Neuron (in vitro differentiated cells): ENCODE measurements at regions not wholly inside any gene's neighbourhood (a gene's known extent, or its start where the extent isn't known, plus 50 kb on each side); places are given as distances from the start of the nearest gene placed in this dataset.

Source experiments
- H2AFZ ChIP-seq: one replicate; pipeline ENCODE4 v1.6.1; 2013; ENCODE audit warnings: low read depth, mild to moderate bottlenecking, inconsistent platforms, low read length, moderate library complexity
- H3K27me3 ChIP-seq: one replicate; pipeline ENCODE4 v1.6.1; 2013; ENCODE audit warnings: low read length; ENCODE audit not compliant: insufficient read depth
- H3K36me3 ChIP-seq: one replicate; pipeline ENCODE4 v1.6.1; 2013; ENCODE audit warnings: low read length; ENCODE audit not compliant: insufficient read depth
- H3K4me1 ChIP-seq: one replicate; pipeline ENCODE4 v1.6.1; 2013; ENCODE audit warnings: low read length; ENCODE audit not compliant: insufficient read depth
- H3K4me3 ChIP-seq: 2 replicates; pipeline ENCODE4 v1.5.1; 2013; ENCODE audit warnings: mild to moderate bottlenecking, low read length, moderate library complexity
- H3K9me3 ChIP-seq: one replicate; pipeline ENCODE4 v1.6.1; 2013; ENCODE audit warnings: low read length

DNA sequence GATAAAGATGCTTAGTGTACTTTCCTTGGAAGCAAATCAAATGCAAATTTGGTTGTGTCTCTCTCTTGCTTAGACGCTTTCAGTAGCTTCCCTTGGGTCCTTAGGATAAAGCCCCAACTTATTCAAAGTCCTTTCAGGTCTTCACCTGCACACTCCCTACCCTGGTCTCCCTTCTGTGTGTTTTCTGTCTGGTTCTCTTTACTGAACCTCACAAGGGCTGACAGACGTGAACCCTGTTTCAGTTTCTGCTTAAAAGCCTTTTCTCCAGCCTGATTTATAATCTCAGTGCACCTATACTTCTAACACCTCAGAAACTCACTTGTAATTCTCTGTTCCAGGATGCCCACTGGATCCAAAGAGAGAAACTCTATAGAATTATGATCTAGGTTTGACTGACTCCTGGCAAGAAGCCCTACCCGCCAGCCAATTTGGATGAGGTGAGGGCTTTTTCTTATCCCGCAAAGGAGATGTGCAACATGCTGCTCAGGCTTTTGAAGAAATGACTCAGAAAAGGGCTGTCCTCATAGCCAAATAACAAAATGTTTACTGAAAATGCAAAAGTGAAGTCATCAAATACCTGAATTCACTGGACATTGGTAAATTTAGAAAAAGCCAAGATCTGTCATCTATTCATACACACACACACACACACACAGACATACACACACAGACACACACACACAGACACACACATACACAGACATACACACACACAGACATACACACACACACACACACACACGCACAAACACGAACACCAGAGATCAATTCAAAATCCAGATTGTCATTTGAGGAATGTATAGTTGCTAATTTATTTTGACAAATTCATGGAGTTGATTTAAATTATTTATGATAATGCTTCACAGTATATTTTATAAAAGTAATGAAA lies 102.4 kb upstream of the EOMES start:
- Histone ChIP-seq H3K4me1 (no peaks in the 10 kb centered on the region), H3K27me3 (no peaks in the 10 kb centered on the region), H2AFZ (no peak overlapping the region), H3K4me3 (no peak overlapping the region), H3K9me3 (no peaks in the 10 kb centered on the region), H3K36me3 (no peaks in the 10 kb centered on the region)

DNA sequence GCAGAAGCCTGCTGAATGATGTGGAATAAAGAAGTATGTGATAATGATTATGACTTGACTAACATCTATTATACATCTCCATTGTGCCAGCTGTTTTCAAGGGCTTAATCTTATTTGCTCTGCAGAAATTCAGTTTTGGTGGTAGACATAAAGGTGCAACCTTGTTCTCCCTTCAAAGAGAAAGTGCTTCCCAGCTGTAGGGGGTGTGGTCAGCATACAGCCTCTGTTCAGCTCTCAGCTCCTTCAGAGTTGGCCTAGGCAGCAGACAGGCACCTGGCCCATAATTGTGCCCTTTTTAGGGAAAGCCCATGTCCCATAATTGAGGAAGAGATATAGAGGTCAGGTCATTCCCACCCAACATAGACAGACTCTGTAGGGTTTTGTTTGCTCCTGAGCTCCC lies 104.3 kb upstream of the EOMES start:
- H3K27me3 ChIP-seq, result no peaks in the 10 kb centered on the region
- H2AFZ ChIP-seq, result no peak overlapping the region
- no peaks in the 10 kb centered on the region for H3K9me3 ChIP-seq
- H3K4me1 ChIP-seq, result no peaks in the 10 kb centered on the region
- H3K36me3 ChIP-seq, result no peaks in the 10 kb centered on the region
- H3K4me3 ChIP-seq, result no peak overlapping the region

DNA sequence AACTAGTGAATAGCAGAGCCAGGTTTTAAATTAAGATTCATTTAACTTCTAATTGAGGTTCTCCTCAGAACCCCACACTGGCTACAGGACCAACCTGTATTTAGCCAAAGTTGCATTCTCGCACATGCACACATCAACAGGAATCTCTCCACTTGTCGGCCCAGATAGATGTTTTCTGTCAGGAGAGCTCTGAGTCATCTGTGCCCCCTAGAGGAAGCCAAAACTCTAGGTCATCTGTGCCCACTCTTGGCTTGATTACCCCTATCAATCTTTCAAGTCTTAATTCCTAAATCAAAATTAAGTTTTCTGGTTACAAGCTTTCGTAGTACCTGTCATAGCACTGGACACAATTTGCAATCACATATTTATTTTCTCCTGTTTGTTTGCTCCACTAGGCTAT lies 104.9 kb upstream of the EOMES start:
- Histone ChIP-seq H2AFZ (no peak overlapping the region), H3K9me3 (no peaks in the 10 kb centered on the region), H3K36me3 (no peaks in the 10 kb centered on the region), H3K27me3 (no peaks in the 10 kb centered on the region), H3K4me1 (no peaks in the 10 kb centered on the region), H3K4me3 (no peak overlapping the region)

DNA sequence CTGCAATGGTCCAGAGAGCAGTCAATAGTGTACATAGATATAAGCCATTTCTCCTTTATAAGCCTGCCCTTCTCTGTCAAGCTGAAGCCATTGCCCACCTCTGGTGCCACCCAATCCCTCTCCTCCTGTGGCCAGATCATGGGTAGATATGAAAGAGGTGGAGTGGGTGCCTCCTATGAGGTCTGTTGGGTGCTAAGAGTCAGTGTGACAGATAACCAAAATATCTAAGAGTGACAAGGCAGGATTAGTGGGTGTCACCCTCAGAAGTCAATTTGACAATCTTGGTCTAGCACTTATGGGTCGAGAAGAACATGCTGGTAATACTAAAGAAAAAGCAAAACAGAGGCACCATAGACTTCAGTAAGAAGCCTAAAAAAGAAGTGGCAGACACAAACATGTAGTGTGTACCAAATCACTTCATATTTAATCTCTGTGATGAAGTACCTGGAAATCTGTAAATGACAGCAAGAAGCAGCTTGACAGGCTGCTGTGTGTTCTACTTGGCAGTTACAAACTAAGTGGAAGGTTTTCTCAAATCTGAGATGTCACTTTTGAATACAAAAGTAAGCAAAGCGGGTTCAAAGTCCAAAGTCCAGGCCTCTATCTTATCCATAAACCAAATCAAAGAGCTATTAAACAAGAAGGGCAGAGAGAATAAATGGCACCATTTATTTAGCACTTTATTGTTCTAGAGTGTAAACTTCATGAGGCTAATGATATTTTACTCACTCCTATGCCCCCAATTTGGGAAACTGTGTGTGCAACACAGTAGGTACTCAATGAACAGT lies 118.9 kb upstream of the EOMES start:
- no peak overlapping the region for H2AFZ ChIP-seq
- H3K9me3 ChIP-seq, result no peaks in the 10 kb centered on the region
- no peaks in the 10 kb centered on the region for H3K27me3 ChIP-seq
- no peaks in the 10 kb centered on the region for H3K36me3 ChIP-seq
- no peak overlapping the region for H3K4me3 ChIP-seq
- H3K4me1 ChIP-seq, result no peaks in the 10 kb centered on the region

DNA sequence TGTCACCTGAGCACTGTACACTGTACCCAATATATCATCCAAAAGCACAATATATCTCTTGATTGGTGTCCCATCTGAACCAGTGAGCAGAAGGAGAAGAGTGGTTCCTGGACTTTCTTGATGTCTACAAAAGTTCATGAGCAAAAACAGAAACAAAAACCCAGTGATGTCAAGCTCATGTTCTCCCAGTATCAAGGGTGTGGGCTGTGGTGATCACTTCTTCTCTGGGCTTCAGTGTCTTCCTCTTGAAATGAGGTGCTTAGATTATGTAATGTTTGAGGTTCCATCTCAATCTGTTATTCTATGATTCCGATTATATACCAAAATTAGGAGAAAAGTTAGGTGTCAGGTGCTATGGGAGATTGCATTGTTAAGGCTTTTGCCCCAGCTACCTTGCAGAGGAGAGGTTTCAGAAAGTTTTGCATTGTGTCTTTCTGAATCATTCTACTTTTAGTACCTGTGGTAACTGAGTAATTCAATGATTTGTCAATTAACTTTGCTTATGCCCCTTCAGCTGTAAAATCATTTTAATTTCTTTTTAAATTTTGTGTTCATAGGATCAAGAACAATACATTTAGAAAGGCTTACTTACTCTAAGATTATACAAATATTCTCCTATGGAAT lies 122.0 kb upstream of the EOMES start:
- Histone ChIP-seq H3K36me3 (no peaks in the 10 kb centered on the region), H3K4me3 (no peak overlapping the region), H3K4me1 (no peaks in the 10 kb centered on the region), H2AFZ (no peak overlapping the region), H3K27me3 (no peaks in the 10 kb centered on the region), H3K9me3 (no peaks in the 10 kb centered on the region)

DNA sequence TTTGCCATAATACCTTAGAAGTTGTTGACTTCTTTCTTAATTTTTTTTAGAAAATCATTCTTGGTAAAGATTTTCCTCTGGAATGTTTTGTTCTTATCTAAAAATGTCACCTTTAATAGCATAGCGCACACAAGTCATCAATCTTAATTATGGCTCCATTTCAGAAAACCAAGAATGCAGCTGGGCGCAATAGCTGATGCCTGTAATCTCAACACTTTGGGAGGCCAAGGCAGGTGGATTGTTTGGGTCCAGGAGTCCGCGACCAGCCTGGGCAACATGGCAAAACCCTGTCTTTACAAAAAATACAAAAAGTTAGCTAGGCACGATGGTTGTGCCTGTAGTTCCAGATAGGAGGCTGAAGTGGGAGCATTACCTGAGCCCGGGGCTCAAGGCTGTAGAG lies 125.6 kb upstream of the EOMES start:
- Histone ChIP-seq H3K4me1 (no peaks in the 10 kb centered on the region), H3K27me3 (no peaks in the 10 kb centered on the region), H2AFZ (no peak overlapping the region), H3K9me3 (no peaks in the 10 kb centered on the region), H3K4me3 (no peak overlapping the region), H3K36me3 (no peaks in the 10 kb centered on the region)

DNA sequence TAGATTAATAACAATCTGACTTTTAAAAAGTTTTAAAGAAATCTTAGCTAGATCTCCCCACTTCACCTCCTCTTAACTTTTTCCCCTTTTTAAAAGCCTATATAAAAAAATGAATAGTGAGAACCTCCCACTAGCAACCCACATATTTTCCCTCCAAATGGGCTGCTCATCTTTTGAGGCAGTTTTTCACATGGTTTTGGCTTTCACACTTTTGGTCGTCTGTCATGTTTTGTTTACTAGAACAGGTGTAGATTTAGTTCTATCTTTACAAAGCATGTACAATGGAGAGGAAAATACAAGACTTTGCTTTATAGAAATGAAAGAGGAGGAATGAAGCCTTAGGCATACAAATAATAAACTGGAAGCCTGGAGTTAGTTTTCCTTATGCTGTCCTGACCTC lies 126.7 kb upstream of the EOMES start:
- Histone ChIP-seq H3K36me3 (no peaks in the 10 kb centered on the region), H3K27me3 (no peaks in the 10 kb centered on the region), H3K4me3 (no peak overlapping the region), H3K9me3 (no peaks in the 10 kb centered on the region), H2AFZ (no peak overlapping the region), H3K4me1 (no peaks in the 10 kb centered on the region)

DNA sequence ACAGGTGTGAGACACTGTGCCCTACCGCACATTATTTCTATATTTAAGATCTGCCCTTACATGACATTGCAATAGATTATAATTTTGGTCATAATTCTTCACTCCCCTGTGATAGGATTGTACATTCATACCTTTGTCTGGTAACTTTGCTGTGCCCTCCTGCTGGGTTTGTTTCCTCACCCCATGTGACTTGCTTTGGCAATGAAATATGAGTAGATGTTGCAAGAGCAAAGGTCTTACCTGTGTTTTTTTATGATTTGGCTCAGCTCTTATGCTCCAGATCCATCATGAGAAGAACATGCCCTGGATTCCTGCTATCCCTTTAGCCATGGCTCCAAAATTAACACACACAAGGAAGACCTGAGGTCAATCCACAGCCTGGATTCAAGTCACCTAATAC lies 137.7 kb upstream of the EOMES start:
- Histone ChIP-seq H3K36me3 (no peaks in the 10 kb centered on the region), H3K4me1 (no peaks in the 10 kb centered on the region), H3K27me3 (no peaks in the 10 kb centered on the region), H2AFZ (no peak overlapping the region), H3K4me3 (no peak overlapping the region), H3K9me3 (no peaks in the 10 kb centered on the region)

DNA sequence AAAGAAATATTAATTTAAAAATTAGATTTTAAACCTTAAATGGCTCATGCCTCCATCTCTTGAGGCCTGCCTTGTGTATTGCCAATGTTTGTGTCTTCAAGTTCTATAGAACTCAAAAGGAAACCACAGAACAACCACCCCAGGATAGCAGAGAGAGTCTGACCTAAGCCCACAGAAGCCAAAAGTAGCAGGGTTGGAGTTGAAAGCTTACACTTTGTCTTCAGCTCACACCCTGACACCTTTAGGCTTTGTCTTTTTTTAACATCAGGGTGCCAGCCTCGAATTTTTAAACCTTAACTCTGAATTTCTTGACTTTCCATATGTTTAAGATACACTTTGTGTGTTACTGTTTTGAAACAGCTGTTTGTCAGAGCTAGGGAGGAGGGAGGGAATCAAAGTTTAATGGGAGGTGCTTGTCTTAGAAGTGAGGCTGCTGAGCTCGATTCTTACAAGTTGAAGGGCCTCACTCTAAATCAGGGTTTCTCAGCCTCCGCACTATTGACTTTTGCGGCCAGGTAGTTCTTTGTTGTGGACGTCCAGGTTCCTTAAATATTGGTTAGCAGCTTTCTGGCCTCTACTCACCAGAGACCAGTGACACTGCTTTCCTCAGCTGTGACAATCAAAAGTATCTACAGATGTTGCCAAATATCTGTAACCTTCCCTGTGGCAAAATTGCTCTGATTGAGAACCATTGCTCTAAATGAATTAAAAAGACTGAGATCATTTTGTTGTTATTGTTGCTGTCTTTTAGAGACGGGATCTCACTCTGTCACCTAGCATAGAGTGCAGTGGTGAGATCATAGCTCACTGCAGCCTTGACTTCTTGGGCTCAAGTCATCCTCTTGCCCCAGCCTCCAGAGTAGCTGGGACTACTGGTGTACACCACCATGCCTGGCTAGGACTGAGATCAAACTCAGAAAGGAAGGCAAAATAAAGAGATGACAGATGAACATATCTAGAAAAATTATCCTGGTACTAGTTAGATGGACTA lies 139.2 kb upstream of the EOMES start:
- Histone ChIP-seq H3K36me3 (no peaks in the 10 kb centered on the region), H3K4me1 (no peaks in the 10 kb centered on the region), H3K4me3 (no peak overlapping the region), H2AFZ (no peak overlapping the region), H3K9me3 (no peaks in the 10 kb centered on the region), H3K27me3 (no peaks in the 10 kb centered on the region)

DNA sequence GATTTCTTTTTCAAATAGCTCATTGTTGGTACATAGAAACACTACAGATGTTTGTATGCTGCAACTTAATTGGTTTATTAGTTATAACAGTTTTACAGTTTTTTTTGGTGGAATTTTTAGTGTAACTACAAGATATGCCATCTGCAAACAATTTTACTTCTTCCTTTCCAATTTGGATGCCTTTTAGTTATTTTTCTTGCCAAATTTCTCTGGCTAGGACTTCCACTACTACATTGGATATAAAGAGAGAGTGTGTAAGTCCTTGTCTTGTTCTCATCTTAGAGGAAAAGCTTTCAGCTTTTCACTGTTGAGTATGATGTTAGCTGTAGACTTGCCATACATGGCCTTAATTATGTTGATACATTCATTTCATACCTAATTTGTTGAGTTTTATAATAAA lies 143.6 kb upstream of the EOMES start:
- H3K27me3 ChIP-seq, result no peaks in the 10 kb centered on the region
- no peaks in the 10 kb centered on the region for H3K4me1 ChIP-seq
- H3K4me3 ChIP-seq, result no peak overlapping the region
- H3K9me3 ChIP-seq, result no peaks in the 10 kb centered on the region
- no peaks in the 10 kb centered on the region for H3K36me3 ChIP-seq
- H2AFZ ChIP-seq, result no peak overlapping the region

DNA sequence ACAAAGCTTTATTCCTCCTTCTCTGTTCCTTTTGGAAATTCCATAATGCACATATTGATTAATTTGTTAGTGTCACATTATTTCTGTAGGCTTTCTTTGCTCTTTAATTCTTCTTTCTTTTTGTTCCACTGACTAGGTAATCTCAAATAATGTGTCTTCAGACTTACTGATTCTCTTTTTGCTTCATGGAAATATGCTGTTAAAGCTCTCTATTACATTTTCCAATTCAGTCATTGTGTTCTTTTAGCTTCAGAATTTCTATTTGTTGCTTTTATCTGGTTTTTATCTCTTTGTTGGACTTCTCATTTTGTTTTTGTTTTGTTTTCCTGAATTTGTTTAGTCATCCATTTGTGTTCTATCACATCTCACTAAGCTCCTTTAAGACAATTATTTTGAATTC lies 147.0 kb upstream of the EOMES start:
- Histone ChIP-seq H3K4me3 (no peak overlapping the region), H3K36me3 (no peaks in the 10 kb centered on the region), H3K4me1 (no peaks in the 10 kb centered on the region)

More for the DNA sequence above, 147.0 kb upstream of the EOMES start:
- Histone ChIP-seq H3K27me3 (no peaks in the 10 kb centered on the region), H2AFZ (no peak overlapping the region), H3K9me3 (no peaks in the 10 kb centered on the region)
